ENCODE measurements at regions not wholly inside any gene's neighbourhood (a gene's known extent, or its start where the extent isn't known, plus 50 kb on each side); places are given as distances from the start of the nearest gene placed in this dataset.

GRCh38 chr13:105990256-105990958 lies 545.1 kb downstream of the EFNB2 start:
- no peaks in the 10 kb centered on the region for H3K27me3 ChIP-seq (ENCODE audit: insufficient read depth)
- Mint-ChIP-seq H3K27ac (no peak overlapping the region), H3K36me3 (ENCODE audit: low read depth) (no peaks in the 10 kb centered on the region), H3K9me3 (no peaks in the 10 kb centered on the region), H3K4me3 (no peak overlapping the region), H3K4me1 (no peaks in the 10 kb centered on the region), H3K27me3 (ENCODE audit: insufficient read depth, low read depth, poor library complexity) (no peaks in the 10 kb centered on the region)
- no peaks in the 10 kb centered on the region for H3F3A ChIP-seq (replicated peaks; ENCODE audit: low read depth)
- no peaks in the 10 kb centered on the region for H4K20me1 ChIP-seq (replicated peaks; ENCODE audit: insufficient read depth)
- ATAC-seq (no peak), DNase-seq (ENCODE audit: low spot score) (no peak)
- H2AFZ ChIP-seq, result no peak overlapping the region
- H3K4me1 ChIP-seq (ENCODE audit: insufficient read depth), result no peaks in the 10 kb centered on the region
- no peak overlapping the region for H3K27ac ChIP-seq (ENCODE audit: low read depth)
- no peaks in the 10 kb centered on the region for H3K79me2 ChIP-seq (replicated peaks; ENCODE audit: insufficient read depth)
- TF ChIP-seq CTCF (conservative IDR thresholded peaks at IDR 0.05; ENCODE audit: low read depth in 2 of 2) (no peak), EZH2 (IDR thresholded peaks at IDR 0.05; ENCODE audit: low read depth, unreplicated experiment) (no peak), STAT1 (IDR thresholded peaks at IDR 0.05; ENCODE audit: unreplicated experiment) (no peak), ZNF462 (CRISPR knock-in tag; IDR thresholded peaks at IDR 0.05) (no peak), NANOG (IDR thresholded peaks at IDR 0.05; ENCODE audit: borderline replicate concordance) (no peak), ZNF331 (CRISPR knock-in tag; IDR thresholded peaks at IDR 0.05; ENCODE audit: low read depth) (no peak), REST (IDR thresholded peaks at IDR 0.05; ENCODE audit: unreplicated experiment) (no peak), EZH2phosphoT487 (IDR thresholded peaks at IDR 0.05; ENCODE audit: unreplicated experiment) (no peak), POLR2AphosphoS5 (IDR thresholded peaks at IDR 0.05; ENCODE audit: low read depth) (no peak), CREB1 (CRISPR knock-in tag; IDR thresholded peaks at IDR 0.05; ENCODE audit: low read depth) (no peak), ZNF114 (CRISPR knock-in tag; IDR thresholded peaks at IDR 0.05) (no peak), ETS1 (IDR thresholded peaks at IDR 0.05) (no peak), JUNB (IDR thresholded peaks at IDR 0.05; ENCODE audit: unreplicated experiment) (no peak)
- H3K36me3 ChIP-seq (ENCODE audit: insufficient read depth), result no peaks in the 10 kb centered on the region
- no peak overlapping the region for H3K4me3 ChIP-seq
- H3K9me2 ChIP-seq (ENCODE audit: insufficient read depth), result no peaks in the 10 kb centered on the region
- H3K4me2 ChIP-seq, result no peak overlapping the region

Data from GM23338 (cell line).